ENCODE measurements at regions not wholly inside any gene's neighbourhood (a gene's known extent, or its start where the extent isn't known, plus 50 kb on each side); places are given as distances from the start of the nearest gene placed in this dataset.

DNA sequence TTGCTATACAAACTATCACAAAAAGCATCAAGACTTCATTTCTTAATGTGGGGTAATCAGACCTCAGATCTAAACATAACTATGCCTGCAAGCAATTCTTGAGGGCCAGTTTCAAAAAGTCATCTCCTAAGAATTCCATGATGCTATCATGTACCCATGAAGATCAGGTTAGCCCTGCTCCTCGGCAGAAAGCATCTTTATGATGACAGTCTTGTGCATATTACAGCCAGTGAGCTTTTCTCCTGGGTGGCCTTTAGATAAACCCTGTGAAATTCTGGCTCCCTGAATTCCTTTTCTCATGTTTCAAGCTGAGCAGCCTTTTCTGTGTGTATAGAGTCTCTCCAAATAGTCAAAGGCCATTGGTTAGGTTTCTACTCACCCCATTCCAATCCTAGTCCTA lies 201.9 kb upstream of the MCTP2 start:
- WGBS, 2 experiments (ENCODE audit: extremely low coverage in 1 of 2, insufficient coverage in 1 of 2, insufficient read length in 1 of 2, insufficient replicate concordance in 2 of 2, low coverage in 1 of 2, low lambda C conversion rate in 2 of 2, missing lambda C conversion rate in 1 of 2), result 92% methylated on average over 1 of the region's 1 CpG; no CpG with 5 or more reads in 1 of the 2 experiments
- no peak for DNase-seq (ENCODE audit: low read depth in 1 of 2, low spot score in 2 of 2)
- Histone ChIP-seq H3K23ac (ENCODE audit: insufficient read length) (no peak overlapping the region), H3K27ac (ENCODE audit: low read depth, low read length) (no peak overlapping the region), H4K5ac (ENCODE audit: insufficient read length, low read depth, low read length) (no peak overlapping the region), H4K20me1 (replicated peaks in 1 of 2; ENCODE audit: control insufficient read depth in 1 of 2, insufficient read depth in 2 of 2, low read length in 2 of 2) (no peaks in the 10 kb centered on the region), H3K14ac (ENCODE audit: insufficient read length) (no peak overlapping the region), H2BK12ac (ENCODE audit: low read depth, low read length) (no peak overlapping the region), H2BK20ac (ENCODE audit: low read length) (no peak overlapping the region), H3K36me3 (ENCODE audit: control insufficient read depth in 2 of 4, insufficient read depth in 4 of 4, low read length in 3 of 4) (no peaks in the 10 kb centered on the region), H3K56ac (replicated peaks; ENCODE audit: insufficient read length, low read depth, low read length) (no peak overlapping the region), H3K9ac (replicated peaks in 1 of 4; ENCODE audit: extremely low read depth in 1 of 4, low read depth in 3 of 4, low read length in 3 of 4) (no peak overlapping the region), H3K9me3 (ENCODE audit: insufficient read depth in 2 of 2, low read depth in 1 of 2, low read length in 1 of 2) (no peaks in the 10 kb centered on the region), H3K4me1 (replicated peaks in 1 of 4; ENCODE audit: control insufficient read depth in 3 of 4, insufficient read depth in 4 of 4, low read length in 3 of 4) (no peaks in the 10 kb centered on the region), H2AFZ (ENCODE audit: low read length) (no peak overlapping the region), H3K4ac (replicated peaks; ENCODE audit: insufficient read length, low read depth, low read length) (no peak overlapping the region), H2BK15ac (ENCODE audit: low read length) (no peak overlapping the region), H2BK5ac (ENCODE audit: low read depth, low read length) (no peak overlapping the region), H3K79me1 (ENCODE audit: low read depth, low read length) (no peaks in the 10 kb centered on the region), H3K18ac (ENCODE audit: extremely low read depth, low read length) (no peak overlapping the region), H3K23me2 (ENCODE audit: low read depth, low read length) (no peaks in the 10 kb centered on the region), H4K91ac (replicated peaks; ENCODE audit: insufficient read length, low read length) (no peak overlapping the region), H3K4me2 (ENCODE audit: insufficient read depth in 1 of 2, low read depth in 2 of 2, low read length in 2 of 2) (no peak overlapping the region), H4K8ac (ENCODE audit: extremely low read depth, insufficient read depth, low read length) (no peak overlapping the region), H3K79me2 (ENCODE audit: control insufficient read depth in 1 of 2, insufficient read depth in 2 of 2, low read length in 2 of 2) (no peaks in the 10 kb centered on the region), H3K27me3 (replicated peaks in 1 of 4; ENCODE audit: control insufficient read depth in 3 of 4, extremely low read depth in 1 of 4, insufficient read depth in 3 of 4, low read length in 3 of 4) (no peaks in the 10 kb centered on the region), H3K4me3 (ENCODE audit: extremely low read depth in 1 of 4, insufficient read depth in 2 of 4, low read depth in 3 of 4, low read length in 4 of 4) (no peak overlapping the region), H2AK5ac (ENCODE audit: low read depth, low read length) (no peak overlapping the region), H2BK120ac (replicated peaks; ENCODE audit: low read depth, low read length) (no peak overlapping the region)
- FAIRE-seq, result no peak
- ChIA-PET CTCF (ENCODE audit: partially characterized antibody) (interaction anchor here (0.6 to 1.5 kb wide), 5 partner anchors 12 to 638 kb away, joined by 3 to 4 read pairs (median 3); no protein-coding TSS in a partner anchor), POLR2A (ENCODE audit: partially characterized antibody) (no interaction called here)
- TF ChIP-seq USF2 (IDR thresholded peaks at IDR 0.05; ENCODE audit: low read length) (no peak), GABPA (IDR thresholded peaks at IDR 0.05; ENCODE audit: borderline replicate concordance, insufficient read depth, low read length) (no peak), MAFK (IDR thresholded peaks at IDR 0.05; ENCODE audit: low read depth, low read length) (no peak), ZNF274 (IDR thresholded peaks at IDR 0.05; ENCODE audit: borderline replicate concordance, extremely low read depth, low read length) (no peak), JUND (IDR thresholded peaks at IDR 0.05; ENCODE audit: low read length) (no peak), SP1 (IDR thresholded peaks at IDR 0.05; ENCODE audit: low read depth, low read length) (no peak), RNF2 (IDR thresholded peaks at IDR 0.05; ENCODE audit: borderline replicate concordance, low read depth, low read length, missing control alignments, poor library complexity, severe bottlenecking) (no peak), KDM4A (IDR thresholded peaks at IDR 0.05; ENCODE audit: low read depth, low read length, severe bottlenecking) (no peak), TBP (IDR thresholded peaks at IDR 0.05; ENCODE audit: low read depth, low read length) (no peak), FOSL1 (IDR thresholded peaks at IDR 0.05; ENCODE audit: insufficient read depth, low read depth, low read length) (no peak), CEBPB (IDR thresholded peaks at IDR 0.05; ENCODE audit: low read depth, low read length) (no peak), NANOG (IDR thresholded peaks at IDR 0.05; ENCODE audit: insufficient read depth, low read depth, low read length, poor library complexity, severe bottlenecking) (no peak)
- TF ChIP-seq, protein P1, sequence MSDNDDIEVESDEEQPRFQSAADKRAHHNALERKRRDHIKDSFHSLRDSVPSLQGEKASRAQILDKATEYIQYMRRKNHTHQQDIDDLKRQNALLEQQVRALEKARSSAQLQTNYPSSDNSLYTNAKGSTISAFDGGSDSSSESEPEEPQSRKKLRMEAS (IDR thresholded peaks at IDR 0.05), result no peak

Data from H1 (cell line).